H1 (cell line): ENCODE measurements at regions not wholly inside any gene's neighbourhood (a gene's known extent, or its start where the extent isn't known, plus 50 kb on each side); places are given as distances from the start of the nearest gene placed in this dataset.

Source experiments
- CTCF ChIA-PET: fragments of 300-600 bp; sonication (Branson Sonifier 250); formaldehyde crosslinking; loops from one replicate; lab custom pipeline; 2021; ENCODE audit not compliant: partially characterized antibody; lab: Charles Lee
- POLR2A ChIA-PET: fragments of 300-600 bp; sonication (Branson Sonifier 250); formaldehyde crosslinking; loops from one replicate; lab custom pipeline; 2021; ENCODE audit warnings: inconsistent platforms; ENCODE audit not compliant: partially characterized antibody; lab: Charles Lee
- DNase-seq, 2 experiments: peaks; one replicate each; pipeline versions ENCODE4 v3.0.0 to v3.0.0-alpha.2; 2010 to 2022; ENCODE audit warnings: low spot score in 2 of 2, low read depth in 1 of 2, mixed read lengths in 1 of 2
- FAIRE-seq: peaks from 2 replicates; lab custom pipeline; 2011; peaks lifted over from hg19 to GRCh38; lab: Jason Lieb, UNC
- H2AFZ ChIP-seq: 2 replicates; pipeline ENCODE4 v1.8.1; 2012; ENCODE audit warnings: low read length, inconsistent platforms
- H2AK5ac ChIP-seq: 2 replicates; pipeline ENCODE4 v1.6.1; 2013; ENCODE audit warnings: low read depth, low read length
- H2BK120ac ChIP-seq: replicated peaks from 2 replicates; pipeline ENCODE3; 2013; ENCODE audit warnings: low read depth, low read length, inconsistent platforms
- H2BK12ac ChIP-seq: 2 replicates; pipeline ENCODE4 v1.6.1; 2013; ENCODE audit warnings: low read depth, low read length
- H2BK15ac ChIP-seq: 2 replicates; pipeline ENCODE4 v1.6.1; 2013; ENCODE audit warnings: low read length
- H2BK20ac ChIP-seq: 2 replicates; pipeline ENCODE4 v1.6.1; 2013; ENCODE audit warnings: low read length
- H2BK5ac ChIP-seq: 2 replicates; pipeline ENCODE4 v1.6.1; 2013; ENCODE audit warnings: low read depth, low read length
- H3K14ac ChIP-seq: 2 replicates; pipeline ENCODE4 v1.6.1; 2013; ENCODE audit warnings: inconsistent platforms; ENCODE audit not compliant: insufficient read length
- H3K18ac ChIP-seq: 2 replicates; pipeline ENCODE4 v1.6.1; 2013; ENCODE audit warnings: low read length; ENCODE audit errors: extremely low read depth
- H3K23ac ChIP-seq: 2 replicates; pipeline ENCODE4 v1.6.1; 2013; ENCODE audit warnings: inconsistent platforms; ENCODE audit not compliant: insufficient read length
- H3K23me2 ChIP-seq: 2 replicates; pipeline ENCODE4 v1.6.1; 2013; ENCODE audit warnings: low read depth, low read length
- H3K27ac ChIP-seq: 2 replicates; pipeline ENCODE4 v1.6.1; 2011; ENCODE audit warnings: low read depth, low read length, inconsistent platforms
- H3K27me3 ChIP-seq, 4 experiments: replicated peaks in 1 of 4; 1 replicate in 1 of 4; 2 replicates in 3 of 4; pipeline versions ENCODE4 v1.6.1 to v1.8.1; 2011 to 2013; ENCODE audit warnings: low read length in 3 of 4, mild to moderate bottlenecking in 3 of 4, inconsistent platforms in 2 of 4, mixed read lengths in 2 of 4, moderate library complexity in 1 of 4; ENCODE audit not compliant: control insufficient read depth in 3 of 4, insufficient read depth in 3 of 4; ENCODE audit errors: extremely low read depth in 1 of 4
- H3K36me3 ChIP-seq, 4 experiments: 2 replicates each; pipeline versions ENCODE4 v1.6.1 to v1.8.1; 2011 to 2013; ENCODE audit warnings: mild to moderate bottlenecking in 4 of 4, low read length in 3 of 4, moderate library complexity in 2 of 4, control low read depth in 1 of 4, inconsistent platforms in 1 of 4; ENCODE audit not compliant: insufficient read depth in 4 of 4, control insufficient read depth in 2 of 4
- H3K4ac ChIP-seq: replicated peaks from 2 replicates; pipeline ENCODE3; 2013; ENCODE audit warnings: low read length, low read depth, mixed read lengths, inconsistent platforms; ENCODE audit not compliant: insufficient read length
- H3K4me1 ChIP-seq, 4 experiments: replicated peaks in 1 of 4; 1 replicate in 1 of 4; 2 replicates in 3 of 4; pipeline versions ENCODE4 v1.6.1 to v1.8.1; 2011 to 2013; ENCODE audit warnings: low read length in 3 of 4, inconsistent platforms in 2 of 4, mixed read lengths in 1 of 4; ENCODE audit not compliant: insufficient read depth in 4 of 4, control insufficient read depth in 3 of 4
- H3K4me2 ChIP-seq, 2 experiments: 2 replicates each; pipeline versions ENCODE4 v1.6.1 to v1.8.1; 2011 to 2013; ENCODE audit warnings: low read depth in 2 of 2, low read length in 2 of 2, control low read depth in 1 of 2, inconsistent platforms in 1 of 2, mild to moderate bottlenecking in 1 of 2; ENCODE audit not compliant: insufficient read depth in 1 of 2
- H3K4me3 ChIP-seq, 4 experiments: fragments of 200-600, 300-600 bp in 1 of 4; sonication (generic), shearing (Covaris generic), sonication (Bioruptor Twin) in 1 of 4; 2 replicates each; pipeline versions ENCODE4 v1.5.1 to v1.8.1; 2011 to 2016; ENCODE audit warnings: low read length in 4 of 4, low read depth in 3 of 4, control low read depth in 2 of 4, inconsistent platforms in 2 of 4, mild to moderate bottlenecking in 2 of 4, mixed read lengths in 1 of 4, moderate library complexity in 1 of 4; ENCODE audit not compliant: insufficient read depth in 2 of 4; ENCODE audit errors: extremely low read depth in 1 of 4
- H3K56ac ChIP-seq: replicated peaks from 2 replicates; pipeline ENCODE3; 2013; ENCODE audit warnings: low read depth, mild to moderate bottlenecking, mixed read lengths, low read length, inconsistent platforms; ENCODE audit not compliant: insufficient read length
- H3K79me1 ChIP-seq: 2 replicates; pipeline ENCODE4 v1.6.1; 2013; ENCODE audit warnings: low read depth, low read length, control low read depth
- H3K79me2 ChIP-seq, 2 experiments: 2 replicates each; pipeline versions ENCODE4 v1.6.1 to v1.8.1; 2012 to 2013; ENCODE audit warnings: low read length in 2 of 2, mild to moderate bottlenecking in 2 of 2, inconsistent platforms in 1 of 2; ENCODE audit not compliant: insufficient read depth in 2 of 2, control insufficient read depth in 1 of 2
- H3K9ac ChIP-seq, 4 experiments: replicated peaks in 1 of 4; 1 replicate in 1 of 4; 2 replicates in 3 of 4; pipeline versions ENCODE4 v1.6.1 to v1.8.1; 2011 to 2013; ENCODE audit warnings: low read depth in 3 of 4, low read length in 3 of 4, control low read depth in 2 of 4, mild to moderate bottlenecking in 2 of 4, moderate library complexity in 2 of 4, inconsistent platforms in 1 of 4; ENCODE audit errors: extremely low read depth in 1 of 4
- H3K9me3 ChIP-seq, 2 experiments: 2 replicates each; pipeline versions ENCODE4 v1.6.1 to v1.8.1; 2012 to 2013; ENCODE audit warnings: mild to moderate bottlenecking in 2 of 2, moderate library complexity in 2 of 2, control low read depth in 1 of 2, inconsistent platforms in 1 of 2, low read depth in 1 of 2, low read length in 1 of 2, mixed read lengths in 1 of 2; ENCODE audit not compliant: insufficient read depth in 2 of 2
- H4K20me1 ChIP-seq, 2 experiments: replicated peaks in 1 of 2; 2 replicates each; pipeline versions ENCODE3 to v1.8.1; 2011 to 2013; ENCODE audit warnings: inconsistent platforms in 2 of 2, low read length in 2 of 2, mild to moderate bottlenecking in 1 of 2; ENCODE audit not compliant: insufficient read depth in 2 of 2, control insufficient read depth in 1 of 2
- H4K5ac ChIP-seq: 2 replicates; pipeline ENCODE4 v1.6.1; 2013; ENCODE audit warnings: low read length, low read depth, mixed read lengths, inconsistent platforms; ENCODE audit not compliant: insufficient read length
- H4K8ac ChIP-seq: 2 replicates; pipeline ENCODE4 v1.8.0; 2013; ENCODE audit warnings: mild to moderate bottlenecking, moderate library complexity, low read length, inconsistent platforms; ENCODE audit not compliant: insufficient read depth; ENCODE audit errors: extremely low read depth
- H4K91ac ChIP-seq: replicated peaks from 2 replicates; pipeline ENCODE3; 2013; ENCODE audit warnings: low read length, mixed read lengths, inconsistent platforms; ENCODE audit not compliant: insufficient read length
- ASH2L ChIP-seq: fragments of 200-600, 300-600 bp; sonication (generic); IDR thresholded peaks from one replicate; pipeline ENCODE4 v1.7.1; 2017; ENCODE audit warnings: low read length
- BCL11A ChIP-seq, 2 experiments: IDR thresholded peaks; one replicate each; pipeline ENCODE4 v1.6.1; 2011; ENCODE audit warnings: low read depth in 2 of 2, low read length in 2 of 2, mild to moderate bottlenecking in 2 of 2
- EP300 ChIP-seq, 2 experiments: IDR thresholded peaks; 1 replicate in 1 of 2; 2 replicates in 1 of 2; pipeline ENCODE4 v1.6.1; 2011 to 2012; ENCODE audit warnings: low read depth in 2 of 2, low read length in 2 of 2, mild to moderate bottlenecking in 2 of 2, borderline replicate concordance in 1 of 2, inconsistent platforms in 1 of 2, moderate library complexity in 1 of 2
- FOSL1 ChIP-seq: IDR thresholded peaks from 2 replicates; pipeline ENCODE4 v1.6.1; 2011; ENCODE audit warnings: mild to moderate bottlenecking, low read depth, low read length, moderate library complexity; ENCODE audit not compliant: insufficient read depth
- KDM1A ChIP-seq: fragments of 200-600, 300-600 bp; sonication (generic); IDR thresholded peaks from 2 replicates; pipeline ENCODE4 v1.7.1; 2016; ENCODE audit warnings: mild to moderate bottlenecking, low read length, borderline replicate concordance
- POLR2A ChIP-seq, 2 experiments: IDR thresholded peaks; 1 replicate in 1 of 2; 2 replicates in 1 of 2; pipeline ENCODE4 v1.6.1; 2011; ENCODE audit warnings: low read depth in 2 of 2, low read length in 2 of 2, mild to moderate bottlenecking in 2 of 2; ENCODE audit errors: control extremely low read depth in 1 of 2
- SIRT6 ChIP-seq: IDR thresholded peaks from one replicate; pipeline ENCODE4 v1.7.1; 2012; ENCODE audit warnings: low read length, inconsistent platforms
- whole genome bisulfite sequencing, 2 experiments: shearing (Covaris generic) in 1 of 2; methylation state at CpG; one replicate each; pipeline versions ENCODE4 v1.1.6 to v1.1.7; 2013 to 2015; ENCODE audit warnings: low lambda C conversion rate in 2 of 2, mixed read lengths in 2 of 2, inconsistent platforms in 1 of 2, low coverage in 1 of 2, missing lambda C conversion rate in 1 of 2; ENCODE audit not compliant: insufficient replicate concordance in 2 of 2, insufficient coverage in 1 of 2, insufficient read length in 1 of 2; ENCODE audit errors: extremely low coverage in 1 of 2, missing lambda C conversion rate in 1 of 2; 5-methylcytosine and 5-hydroxymethylcytosine counted together

GRCh38 chr6:147075381-147075780, 128.8 kb upstream of the STXBP5 start:
- DNase-seq = no peak
- no peak overlapping the region for H3K14ac ChIP-seq
- 94% methylated on average over 1 of the region's 1 CpG; no CpG with 5 or more reads in 1 of the 2 experiments for WGBS, 2 experiments
- H3K23ac ChIP-seq = no peak overlapping the region
- H4K20me1 ChIP-seq = no peaks in the 10 kb centered on the region
- H2BK15ac ChIP-seq = no peak overlapping the region
- H4K91ac ChIP-seq = no peak overlapping the region
- H3K23me2 ChIP-seq = no peaks in the 10 kb centered on the region; the same call in 1 of the 2 replicates
- H3K36me3 ChIP-seq = no peaks in the 10 kb centered on the region
- no peak overlapping the region for H2BK20ac ChIP-seq
- FAIRE-seq = no peak
- H3K56ac ChIP-seq = no peak overlapping the region
- H3K27me3 ChIP-seq = no peaks in the 10 kb centered on the region
- H3K4me2 ChIP-seq = no peak overlapping the region
- H3K4me1 ChIP-seq = no peaks in the 10 kb centered on the region
- TF ChIP-seq SIRT6 (no peak), KDM1A (no peak), POLR2A (IDR thresholded peaks at IDR 0.05; ENCODE audit: control extremely low read depth in 1 of 2, low read depth in 2 of 2, low read length in 2 of 2) (no peak), BCL11A (IDR thresholded peaks at IDR 0.05; ENCODE audit: low read depth in 2 of 2, low read length in 2 of 2) (no peak), FOSL1 (no peak), ASH2L (no peak), EP300 (IDR thresholded peaks at IDR 0.05; ENCODE audit: borderline replicate concordance in 1 of 2, low read depth in 2 of 2, low read length in 2 of 2) (no peak)
- ChIA-PET CTCF (no interaction called here), POLR2A (no interaction called here)
- no peaks in the 10 kb centered on the region for H3K79me1 ChIP-seq
- H2BK120ac ChIP-seq = no peak overlapping the region
- no peak overlapping the region; a peak in 1 of 7 replicates for H3K9ac ChIP-seq
- H3K9me3 ChIP-seq = no peaks in the 10 kb centered on the region
- no peak overlapping the region for H3K4me3 ChIP-seq
- no peak overlapping the region for H2BK5ac ChIP-seq
- no peak overlapping the region for H2AFZ ChIP-seq
- no peak overlapping the region for H3K4ac ChIP-seq
- H3K79me2 ChIP-seq = no peaks in the 10 kb centered on the region
- no peak overlapping the region for H2AK5ac ChIP-seq
- no peak overlapping the region for H2BK12ac ChIP-seq
- no peak overlapping the region for H4K8ac ChIP-seq
- H3K18ac ChIP-seq = no peak overlapping the region
- no peak overlapping the region for H4K5ac ChIP-seq
- no peak overlapping the region for H3K27ac ChIP-seq
